Kidney (tissue), 13 donors: ENCODE measurements at regions not wholly inside any gene's neighbourhood (a gene's known extent, or its start where the extent isn't known, plus 50 kb on each side); places are given as distances from the start of the nearest gene placed in this dataset.
A peak's percentile ranks its signal among the peaks of the same experiment; 100 is the strongest.

Source experiments
- DNase-seq, 5 donors: peaks; one replicate each; pipeline ENCODE4 v3.0.0-alpha.2; 2013 to 2020
- FAIRE-seq: peaks from 2 replicates; lab custom pipeline; 2012; peaks lifted over from hg19 to GRCh38; lab: Jason Lieb, UNC
- H3K27ac ChIP-seq, 2 donors: one replicate each; pipeline ENCODE4 v1.7.0; 2013; ENCODE audit warnings: low read depth in 2 of 2, low read length in 2 of 2, inconsistent platforms in 1 of 2
- H3K27me3 ChIP-seq: one replicate; pipeline ENCODE4 v1.7.1; 2013; ENCODE audit warnings: low read length, inconsistent platforms; ENCODE audit not compliant: control insufficient read depth, insufficient read depth
- H3K36me3 ChIP-seq, 3 donors: one replicate each; pipeline versions ENCODE4 v1.7.0 to v1.7.1; 2013; ENCODE audit warnings: low read length in 3 of 3, control low read depth in 1 of 3, inconsistent platforms in 1 of 3; ENCODE audit not compliant: insufficient read depth in 3 of 3, control insufficient read depth in 2 of 3
- H3K4me1 ChIP-seq, 3 donors: one replicate each; pipeline versions ENCODE4 v1.7.0 to v1.7.1; 2013; ENCODE audit warnings: low read length in 3 of 3, inconsistent platforms in 1 of 3, low read depth in 1 of 3; ENCODE audit not compliant: control insufficient read depth in 2 of 3, insufficient read depth in 2 of 3
- H3K4me3 ChIP-seq, 3 donors: one replicate each; pipeline versions ENCODE4 v1.7.0 to v1.8.1; 2013; ENCODE audit warnings: low read length in 3 of 3, control low read depth in 1 of 3, inconsistent platforms in 1 of 3
- H3K9ac ChIP-seq, 3 donors: one replicate each; pipeline versions ENCODE4 v1.7.0 to v1.7.1; 2013; ENCODE audit warnings: low read length in 3 of 3, control low read depth in 1 of 3, inconsistent platforms in 1 of 3
- H3K9me3 ChIP-seq, 3 donors: one replicate each; pipeline versions ENCODE4 v1.7.0 to v1.7.1; 2013; ENCODE audit warnings: low read length in 3 of 3, control low read depth in 1 of 3, inconsistent platforms in 1 of 3; ENCODE audit not compliant: control insufficient read depth in 2 of 3, insufficient read depth in 1 of 3
- CTCF ChIP-seq: IDR thresholded peaks from 3 replicates; pipeline ENCODE4 v1.5.1; 2012; ENCODE audit warnings: mild to moderate bottlenecking, moderate library complexity, borderline replicate concordance; ENCODE audit not compliant: insufficient read depth; ENCODE audit errors: extremely low read depth
- intact Hi-C: fragments of 100-400 bp; cut with DNase I; formaldehyde crosslinking; loops from one replicate; pipeline ENCODE4 v1.11.1; 2022
- donor health status: control.
- donor health status: control.
- donor health status: control.
- donor health status: control.
- donor health status: control.
- donor health status: DM: yes; HTN: yes; CAD: no.
- donor health status: Normal renal cell carcinoma (clear cell type).

GRCh38 chr3:154743418-154743817 lies 313.4 kb upstream of the GPR149 start:
- intact Hi-C loops = no loop called here
- no peaks in the 10 kb centered on the region for H3K9me3 ChIP-seq
- TF ChIP-seq CTCF = no peak
- FAIRE-seq = no peak
- H3K4me3 ChIP-seq = no peak overlapping the region
- H3K27me3 ChIP-seq = no peaks in the 10 kb centered on the region
- H3K4me1 ChIP-seq = no peaks in the 10 kb centered on the region
- no peak overlapping the region for H3K9ac ChIP-seq
- DNase-seq = no peak
- no peaks in the 10 kb centered on the region for H3K36me3 ChIP-seq
- no peak overlapping the region for H3K27ac ChIP-seq

GRCh38 chr3:154734468-154734867 lies 304.5 kb upstream of the GPR149 start:
- Histone ChIP-seq H3K36me3 (no peaks in the 10 kb centered on the region), H3K27me3 (no peaks in the 10 kb centered on the region), H3K4me1 (no peaks in the 10 kb centered on the region), H3K9ac (no peak overlapping the region), H3K27ac (no peak overlapping the region), H3K9me3 (no peaks in the 10 kb centered on the region), H3K4me3 (no peak overlapping the region)
- DNase-seq = no peak
- intact Hi-C loops = no loop called here
- no peak for FAIRE-seq
- no peak for TF ChIP-seq CTCF

- Histone ChIP-seq H3K9me3 (no peaks in the 10 kb centered on the region), H3K27ac (no peak overlapping the region), H3K9ac (no peak overlapping the region), H3K36me3 (no peaks in the 10 kb centered on the region), H3K27me3 (no peaks in the 10 kb centered on the region), H3K4me3 (no peak overlapping the region), H3K4me1 (no peaks in the 10 kb centered on the region)
- no peak for FAIRE-seq
- peak in 3 of 5 donors; percentile 25 to 63 (median 58) for DNase-seq
- TF ChIP-seq CTCF = peak; percentile 44
- intact Hi-C loops = no loop called here
Measured at GRCh38 chr3:154730186-154730585, 300.2 kb upstream of the GPR149 start.

- H3K27ac ChIP-seq = no peak overlapping the region
- H3K4me1 ChIP-seq = no peaks in the 10 kb centered on the region
- no peaks in the 10 kb centered on the region for H3K9me3 ChIP-seq
- no peak for TF ChIP-seq CTCF
- FAIRE-seq = no peak
- no peak overlapping the region for H3K9ac ChIP-seq
- H3K36me3 ChIP-seq = no peaks in the 10 kb centered on the region
- peak in 1 of 5 donors; percentile 3 for DNase-seq
- H3K27me3 ChIP-seq = no peaks in the 10 kb centered on the region
- H3K4me3 ChIP-seq = no peak overlapping the region
- intact Hi-C loops = no loop called here
Measured at GRCh38 chr3:154729741-154730140, 299.8 kb upstream of the GPR149 start.
